GM13976 (cell line): ENCODE measurements at regions not wholly inside any gene's neighbourhood (a gene's known extent, or its start where the extent isn't known, plus 50 kb on each side); places are given as distances from the start of the nearest gene placed in this dataset.

Source experiments
- DNase-seq: peaks from one replicate; pipeline ENCODE4 v3.0.0; 2012; ENCODE audit warnings: low spot score
- in situ Hi-C: fragments of 300-500 bp; cut with MboI; formaldehyde crosslinking; loops from one replicate; pipeline ENCODE4 v1.12.0; 2022; ENCODE audit warnings: low sequenced_read_pairs, mixed read lengths, inconsistent platforms; ENCODE audit not compliant: unreplicated experiment
- TF ChIP-seq, protein P1 (sequence below): IDR thresholded peaks from 2 replicates; pipeline ENCODE4 v1.5.1; 2012; ENCODE audit warnings: borderline replicate concordance, mild to moderate bottlenecking; ENCODE audit not compliant: insufficient read depth; ENCODE audit errors: extremely low read depth, missing control alignments, control extremely low read depth

- TF ChIP-seq, protein P1, sequence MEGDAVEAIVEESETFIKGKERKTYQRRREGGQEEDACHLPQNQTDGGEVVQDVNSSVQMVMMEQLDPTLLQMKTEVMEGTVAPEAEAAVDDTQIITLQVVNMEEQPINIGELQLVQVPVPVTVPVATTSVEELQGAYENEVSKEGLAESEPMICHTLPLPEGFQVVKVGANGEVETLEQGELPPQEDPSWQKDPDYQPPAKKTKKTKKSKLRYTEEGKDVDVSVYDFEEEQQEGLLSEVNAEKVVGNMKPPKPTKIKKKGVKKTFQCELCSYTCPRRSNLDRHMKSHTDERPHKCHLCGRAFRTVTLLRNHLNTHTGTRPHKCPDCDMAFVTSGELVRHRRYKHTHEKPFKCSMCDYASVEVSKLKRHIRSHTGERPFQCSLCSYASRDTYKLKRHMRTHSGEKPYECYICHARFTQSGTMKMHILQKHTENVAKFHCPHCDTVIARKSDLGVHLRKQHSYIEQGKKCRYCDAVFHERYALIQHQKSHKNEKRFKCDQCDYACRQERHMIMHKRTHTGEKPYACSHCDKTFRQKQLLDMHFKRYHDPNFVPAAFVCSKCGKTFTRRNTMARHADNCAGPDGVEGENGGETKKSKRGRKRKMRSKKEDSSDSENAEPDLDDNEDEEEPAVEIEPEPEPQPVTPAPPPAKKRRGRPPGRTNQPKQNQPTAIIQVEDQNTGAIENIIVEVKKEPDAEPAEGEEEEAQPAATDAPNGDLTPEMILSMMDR = no peak
- in situ Hi-C loops = loop anchor here (10.0 kb wide), 1 partner anchor 95 kb away; no protein-coding TSS in a partner anchor
Observed at GRCh38 chr20:63070301-63070625, 63.5 kb upstream of the BHLHE23 start.

GRCh38 chr20:63068711-63069367 is 62.1 kb upstream of the BHLHE23 start:
- TF ChIP-seq, protein P1 = no peak
- in situ Hi-C loops = no loop called here
- DNase-seq = no peak

More at GRCh38 chr20:63070301-63070625, 63.5 kb upstream of the BHLHE23 start:
- no peak for DNase-seq

DNA sequence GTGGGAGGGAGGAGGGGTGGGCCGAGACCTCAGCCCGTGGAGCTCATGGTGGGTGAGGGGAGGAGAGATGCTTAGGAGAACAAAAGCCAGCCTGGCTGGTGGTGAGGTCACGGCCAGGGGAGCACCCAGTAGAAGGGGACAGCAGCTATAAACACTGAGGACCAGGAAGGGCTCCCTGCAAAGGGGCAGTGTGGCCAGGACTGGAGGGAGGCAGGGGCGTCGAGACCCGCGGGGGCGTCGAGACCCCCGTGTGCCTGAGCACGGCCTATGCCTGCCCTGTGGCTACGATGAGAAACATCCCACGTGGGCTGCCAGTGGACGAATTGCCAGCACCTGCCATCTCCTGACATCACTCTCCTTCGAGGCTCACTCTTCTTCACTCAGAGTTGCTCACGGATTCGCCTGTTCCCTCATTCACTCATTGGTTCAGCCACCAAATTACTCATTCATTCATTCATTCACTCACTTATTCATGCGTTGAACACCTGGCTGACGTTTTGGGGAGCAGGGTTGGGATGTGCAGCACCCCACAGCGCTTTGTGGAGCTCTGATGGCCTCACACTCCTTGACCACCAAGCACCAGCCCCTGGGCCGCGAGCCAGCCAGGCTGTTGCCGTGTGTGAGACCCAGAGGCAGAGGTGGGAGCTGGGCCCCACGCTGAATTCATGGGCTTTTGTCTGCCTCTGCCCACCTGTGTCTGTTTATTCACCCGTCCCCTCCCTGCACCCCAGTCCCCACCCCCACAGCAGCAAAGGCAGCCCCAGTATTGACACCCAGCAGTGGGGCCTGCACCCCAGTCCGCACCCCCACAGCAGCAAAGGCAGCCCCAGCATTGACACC is 61.2 kb upstream of the BHLHE23 start:
- no peak for DNase-seq
- in situ Hi-C loops = no loop called here
- TF ChIP-seq, protein P1 = no peak

GRCh38 chr20:63067266-63067635 is 60.5 kb upstream of the BHLHE23 start:
- TF ChIP-seq, protein P1 = no peak
- in situ Hi-C loops = no loop called here
- no peak for DNase-seq

DNA sequence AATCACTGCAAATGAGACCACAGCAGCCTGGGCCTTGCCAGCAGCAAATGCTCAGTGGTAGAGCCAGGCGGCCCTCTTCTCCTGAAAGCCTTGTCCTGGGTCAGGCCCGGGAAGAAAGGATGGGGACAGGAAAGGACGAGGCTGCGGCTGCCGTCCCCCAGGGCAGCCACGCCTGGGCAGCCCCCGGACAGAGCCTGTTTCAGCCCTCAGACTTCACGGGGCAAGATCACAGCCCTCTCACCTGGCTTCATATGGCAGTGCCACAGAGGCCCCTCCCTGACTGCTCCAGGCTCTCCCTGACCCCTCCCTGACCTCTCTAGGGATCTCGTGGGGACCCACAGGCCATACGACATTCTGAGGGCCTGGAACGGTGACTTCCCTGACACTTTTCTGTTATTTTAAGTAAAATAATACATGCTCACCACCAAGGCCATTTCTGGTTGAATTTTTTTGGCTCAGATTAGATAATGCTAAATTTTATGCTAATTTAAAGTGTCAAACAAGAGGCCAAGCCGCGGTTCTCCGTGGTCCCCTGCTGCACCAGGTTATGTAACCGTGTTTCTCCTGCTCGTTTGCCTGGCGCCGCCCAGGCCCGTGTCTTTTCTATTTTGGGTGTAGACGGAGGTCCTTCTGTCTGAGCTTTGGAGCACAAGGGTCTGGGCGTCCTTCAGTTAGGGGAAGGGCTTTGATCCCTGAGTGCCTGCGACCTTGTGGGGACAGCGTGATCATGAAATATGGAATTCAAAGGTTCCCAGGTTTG is 59.9 kb upstream of the BHLHE23 start:
- TF ChIP-seq, protein P1 = no peak
- DNase-seq = no peak
- in situ Hi-C loops = no loop called here

DNA sequence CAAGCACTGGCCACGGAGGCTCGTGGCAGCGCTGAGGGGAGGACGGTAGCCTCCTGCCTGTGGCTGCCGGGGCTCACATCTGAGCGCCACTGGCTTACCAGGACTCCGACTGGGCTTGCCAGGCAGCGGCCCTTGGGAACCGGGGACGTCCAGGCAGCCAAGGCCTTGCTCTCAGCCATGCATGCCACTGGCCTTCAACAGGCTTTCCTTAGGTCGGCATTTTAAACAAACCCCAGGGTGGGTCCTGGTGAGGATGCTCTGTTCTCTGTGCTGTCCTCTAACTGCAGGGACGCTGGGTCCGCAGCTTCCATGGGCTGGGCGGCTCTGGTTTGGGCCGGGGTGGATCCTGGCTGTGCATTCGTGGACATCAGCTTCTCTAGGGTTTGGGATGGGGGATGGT is 59.1 kb upstream of the BHLHE23 start:
- in situ Hi-C loops = no loop called here
- TF ChIP-seq, protein P1 = no peak
- DNase-seq = no peak
